HS-27A (cell line): ENCODE measurements at regions not wholly inside any gene's neighbourhood (a gene's known extent, or its start where the extent isn't known, plus 50 kb on each side); places are given as distances from the start of the nearest gene placed in this dataset.
A peak's percentile ranks its signal among the peaks of the same experiment; 100 is the strongest.
"Not testable (repeated sequence)": the region's sequence is repeated elsewhere in the genome, so short reads cannot be mapped to it uniquely, and the experiment has no call there.

Source experiments
- DNase-seq: peaks from one replicate; pipeline ENCODE4 v3.0.0-alpha.2; 2012; ENCODE audit warnings: low read depth, missing footprints

- DNase-seq = no peak
Measured at GRCh38 chr14:100421756-100422470, 98.8 kb downstream of the SLC25A47 start.

GRCh38 chr14:100422556-100423316 lies 99.6 kb downstream of the SLC25A47 start:
- DNase-seq = no peak

- no peak for DNase-seq
Measured at GRCh38 chr14:100423317-100424010, 100.3 kb downstream of the SLC25A47 start.

GRCh38 chr14:100424504-100425428 lies 101.6 kb downstream of the SLC25A47 start:
- DNase-seq = no peak

GRCh38 chr14:100425429-100425827 lies 102.3 kb downstream of the SLC25A47 start:
- no peak for DNase-seq

GRCh38 chr14:100426314-100426713 lies 103.2 kb downstream of the SLC25A47 start:
- DNase-seq = no peak

- DNase-seq = no peak
Measured at GRCh38 chr14:100427166-100427565, 104.0 kb downstream of the SLC25A47 start.

- DNase-seq = no peak
Measured at GRCh38 chr14:100428727-100429126, 105.6 kb downstream of the SLC25A47 start.

- no peak for DNase-seq
Measured at GRCh38 chr14:100429537-100429936, 106.4 kb downstream of the SLC25A47 start.

GRCh38 chr14:100430571-100430970 lies 107.4 kb downstream of the SLC25A47 start:
- DNase-seq = no peak

- not testable (repeated sequence) for DNase-seq
Measured at GRCh38 chr14:100431461-100431860, 108.3 kb downstream of the SLC25A47 start.

GRCh38 chr14:100432652-100433427 lies 109.7 kb downstream of the SLC25A47 start:
- DNase-seq = no peak

GRCh38 chr14:100433428-100433814 lies 110.3 kb downstream of the SLC25A47 start:
- DNase-seq = no peak

GRCh38 chr14:100434033-100434601 lies 111.0 kb downstream of the SLC25A47 start:
- DNase-seq = no peak

- DNase-seq = no peak
Measured at GRCh38 chr14:100434911-100435438, 111.8 kb downstream of the SLC25A47 start.

GRCh38 chr14:100435459-100435858 lies 112.3 kb downstream of the SLC25A47 start:
- DNase-seq = no peak

GRCh38 chr14:100436745-100437406 lies 113.7 kb downstream of the SLC25A47 start:
- DNase-seq = no peak

- DNase-seq = no peak
Measured at GRCh38 chr14:100438271-100438670, 115.1 kb downstream of the SLC25A47 start.

- DNase-seq = peak; percentile 41
Measured at GRCh38 chr14:100438678-100439592, 115.8 kb downstream of the SLC25A47 start.
